GM12873 (cell line): ENCODE measurements at regions not wholly inside any gene's neighbourhood (a gene's known extent, or its start where the extent isn't known, plus 50 kb on each side); places are given as distances from the start of the nearest gene placed in this dataset.

Source experiments
- TF ChIP-seq, protein P1 (sequence below): IDR thresholded peaks from 2 replicates; pipeline ENCODE4 v1.5.1; 2012; ENCODE audit warnings: low read depth, mild to moderate bottlenecking, moderate library complexity, low read length, control low read depth; ENCODE audit not compliant: insufficient read depth; ENCODE audit errors: missing control alignments

DNA sequence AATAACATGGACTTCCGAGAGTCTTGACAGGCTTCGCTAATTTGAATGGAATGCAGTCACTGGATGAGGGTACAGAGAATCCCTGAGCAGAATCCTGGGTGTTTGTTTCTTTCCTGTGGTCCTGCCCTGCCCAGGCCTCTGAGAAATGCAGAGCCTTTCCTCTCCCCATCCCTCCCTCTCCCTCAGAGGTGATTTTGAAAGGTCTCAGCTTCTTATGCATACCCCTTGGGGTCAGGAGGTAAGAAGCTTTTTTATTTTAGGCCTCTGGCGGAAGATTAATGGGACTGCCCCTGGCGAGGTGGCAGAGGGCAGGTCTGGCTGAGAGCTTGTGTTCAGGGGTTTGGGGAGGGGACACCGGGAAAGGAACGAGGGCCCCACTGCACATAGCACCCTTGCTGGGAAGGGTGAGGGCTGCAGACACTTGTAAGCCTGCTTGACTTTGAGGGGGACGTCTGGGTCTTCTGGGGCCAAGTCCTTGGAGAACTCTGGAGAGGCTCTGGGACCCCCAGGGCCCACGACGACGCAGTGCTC is 116.5 kb upstream of the SLC45A1 start:
- TF ChIP-seq, protein P1, sequence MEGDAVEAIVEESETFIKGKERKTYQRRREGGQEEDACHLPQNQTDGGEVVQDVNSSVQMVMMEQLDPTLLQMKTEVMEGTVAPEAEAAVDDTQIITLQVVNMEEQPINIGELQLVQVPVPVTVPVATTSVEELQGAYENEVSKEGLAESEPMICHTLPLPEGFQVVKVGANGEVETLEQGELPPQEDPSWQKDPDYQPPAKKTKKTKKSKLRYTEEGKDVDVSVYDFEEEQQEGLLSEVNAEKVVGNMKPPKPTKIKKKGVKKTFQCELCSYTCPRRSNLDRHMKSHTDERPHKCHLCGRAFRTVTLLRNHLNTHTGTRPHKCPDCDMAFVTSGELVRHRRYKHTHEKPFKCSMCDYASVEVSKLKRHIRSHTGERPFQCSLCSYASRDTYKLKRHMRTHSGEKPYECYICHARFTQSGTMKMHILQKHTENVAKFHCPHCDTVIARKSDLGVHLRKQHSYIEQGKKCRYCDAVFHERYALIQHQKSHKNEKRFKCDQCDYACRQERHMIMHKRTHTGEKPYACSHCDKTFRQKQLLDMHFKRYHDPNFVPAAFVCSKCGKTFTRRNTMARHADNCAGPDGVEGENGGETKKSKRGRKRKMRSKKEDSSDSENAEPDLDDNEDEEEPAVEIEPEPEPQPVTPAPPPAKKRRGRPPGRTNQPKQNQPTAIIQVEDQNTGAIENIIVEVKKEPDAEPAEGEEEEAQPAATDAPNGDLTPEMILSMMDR: no peak

DNA sequence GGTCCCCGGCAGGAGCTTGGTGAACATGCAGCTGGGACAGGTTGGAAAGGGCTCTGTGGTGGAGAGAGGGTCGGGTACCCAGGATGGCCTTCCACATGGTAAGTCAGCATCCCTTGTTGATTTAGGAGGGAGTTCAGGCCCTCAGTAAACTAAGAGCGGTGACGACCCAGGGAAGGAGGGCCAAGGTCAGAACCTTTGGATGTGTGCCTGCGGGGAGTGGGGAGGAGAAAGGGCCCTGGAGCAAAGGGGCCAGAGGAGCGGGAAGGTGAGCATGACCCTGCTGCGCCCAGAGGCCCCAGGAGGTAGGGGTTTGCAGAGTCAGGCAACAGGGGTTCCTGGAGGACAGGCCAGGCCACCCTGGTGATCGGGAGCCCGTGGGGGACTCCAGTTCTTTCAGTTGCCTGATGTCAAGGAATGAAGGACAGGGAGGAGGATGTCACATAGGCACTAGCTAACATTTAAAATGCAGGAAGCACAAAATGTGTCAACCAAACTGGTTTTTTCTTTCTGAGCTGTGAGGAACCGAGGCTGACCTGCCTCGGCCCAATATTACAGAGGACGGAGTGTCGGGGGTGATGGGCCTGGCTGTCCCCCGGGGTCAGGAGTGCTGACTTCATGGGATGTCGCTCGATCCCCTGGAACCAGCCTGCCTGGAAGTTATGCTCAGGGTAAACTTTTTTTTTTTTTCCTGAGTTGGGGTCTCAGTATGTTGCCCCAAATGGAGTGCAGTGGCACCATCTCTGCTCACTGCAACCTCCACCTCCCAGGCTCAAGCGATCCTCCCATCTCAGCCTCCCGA is 117.4 kb upstream of the SLC45A1 start:
- TF ChIP-seq, protein P1: no peak

GRCh38 chr1:8198522-8198921 is 119.4 kb upstream of the SLC45A1 start:
- TF ChIP-seq, protein P1: no peak

GRCh38 chr1:8197493-8198282 is 120.2 kb upstream of the SLC45A1 start:
- TF ChIP-seq, protein P1: no peak

DNA sequence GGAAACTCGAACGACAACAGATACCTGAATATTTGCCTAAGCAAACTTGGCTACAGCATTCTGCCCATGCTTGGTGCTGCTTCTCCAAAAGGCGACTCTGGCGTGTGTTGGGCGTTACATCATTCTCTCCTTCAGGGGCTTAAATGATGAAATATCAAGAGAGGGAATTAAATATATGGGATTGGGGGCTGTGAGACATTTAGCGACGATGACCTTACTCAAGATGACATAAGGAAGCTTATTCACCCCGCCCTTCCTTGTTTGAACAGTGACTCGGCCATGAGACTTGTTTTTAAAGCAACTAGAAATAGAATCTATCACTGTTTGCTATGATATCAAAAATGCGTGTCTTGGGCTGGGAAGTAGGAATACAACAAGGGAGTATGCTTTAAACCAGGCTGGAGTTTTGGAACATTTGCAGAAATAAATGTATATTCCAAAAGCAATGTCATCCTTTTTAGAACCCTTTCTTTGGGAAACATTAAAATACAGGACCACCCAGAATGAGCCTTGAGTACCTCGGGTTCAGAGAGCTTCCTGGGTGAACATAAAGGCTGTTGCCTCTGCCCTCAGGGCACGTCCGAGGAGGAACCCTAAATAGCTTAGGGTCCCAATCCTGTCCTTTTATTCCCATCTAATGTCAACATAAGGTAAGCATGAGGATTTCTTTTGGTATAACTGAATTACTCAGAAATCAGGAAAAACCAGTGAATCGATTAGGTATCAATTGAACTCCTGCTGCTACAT is 123.3 kb upstream of the SLC45A1 start:
- TF ChIP-seq, protein P1: no peak

- TF ChIP-seq, protein P1: no peak
These were observed 124.0 kb upstream of the SLC45A1 start for GRCh38 chr1:8193840-8194406.
